H9 (cell line): ENCODE measurements at regions not wholly inside any gene's neighbourhood (a gene's known extent, or its start where the extent isn't known, plus 50 kb on each side); places are given as distances from the start of the nearest gene placed in this dataset.

ENCODE experiments used
- DNase-seq: peaks from one replicate; pipeline ENCODE4 v3.0.0-alpha.2; 2017
- H2AFZ ChIP-seq: one replicate; pipeline ENCODE4 v1.6.1; 2013; ENCODE audit warnings: mild to moderate bottlenecking, low read length, control low read depth, moderate library complexity
- H2AK5ac ChIP-seq: 2 replicates; pipeline ENCODE4 v1.6.1; 2013; ENCODE audit warnings: low read length, control low read depth, mixed read lengths; ENCODE audit not compliant: insufficient read length
- H2BK120ac ChIP-seq: one replicate; pipeline ENCODE4 v1.6.1; 2013; ENCODE audit warnings: low read depth, mild to moderate bottlenecking, low read length, control low read depth, inconsistent platforms; ENCODE audit not compliant: poor library complexity, severe bottlenecking
- H2BK12ac ChIP-seq: 2 replicates; pipeline ENCODE4 v1.6.1; 2013; ENCODE audit warnings: low read length, control low read depth, mixed read lengths, low read depth; ENCODE audit not compliant: insufficient read length
- H2BK15ac ChIP-seq: 2 replicates; pipeline ENCODE4 v1.6.1; 2013; ENCODE audit warnings: low read depth, low read length, control low read depth
- H2BK20ac ChIP-seq: one replicate; pipeline ENCODE4 v1.6.1; 2013; ENCODE audit warnings: low read depth, mild to moderate bottlenecking, low read length, control low read depth, inconsistent platforms; ENCODE audit not compliant: poor library complexity, severe bottlenecking
- H2BK5ac ChIP-seq: 2 replicates; pipeline ENCODE4 v1.6.1; 2013; ENCODE audit warnings: low read length, control low read depth, mixed read lengths; ENCODE audit not compliant: insufficient read length
- H3K14ac ChIP-seq: 2 replicates; pipeline ENCODE4 v1.6.1; 2013; ENCODE audit warnings: low read length, control low read depth; ENCODE audit not compliant: insufficient read depth
- H3K18ac ChIP-seq: 2 replicates; pipeline ENCODE4 v1.6.1; 2013; ENCODE audit warnings: low read depth, mild to moderate bottlenecking, mixed read lengths, low read length, control low read depth; ENCODE audit not compliant: insufficient read length
- H3K23ac ChIP-seq: 2 replicates; pipeline ENCODE4 v1.6.1; 2013; ENCODE audit warnings: low read length, control low read depth, mixed read lengths, low read depth; ENCODE audit not compliant: insufficient read length
- H3K23me2 ChIP-seq: 2 replicates; pipeline ENCODE4 v1.6.1; 2013; ENCODE audit warnings: low read depth, mild to moderate bottlenecking, mixed read lengths, low read length, control low read depth; ENCODE audit not compliant: insufficient read length, poor library complexity, severe bottlenecking
- H3K27ac ChIP-seq: 2 replicates; pipeline ENCODE4 v1.5.1; 2013; ENCODE audit warnings: low read length, control low read depth, mixed read lengths, low read depth; ENCODE audit not compliant: insufficient read length
- H3K27me3 ChIP-seq: 2 replicates; pipeline ENCODE4 v1.6.1; 2013; ENCODE audit warnings: low read length, control low read depth, inconsistent platforms; ENCODE audit not compliant: insufficient read depth
- H3K4ac ChIP-seq: 2 replicates; pipeline ENCODE4 v1.6.1; 2013; ENCODE audit warnings: low read depth, mild to moderate bottlenecking, control low read depth, inconsistent platforms, low read length, moderate library complexity
- H3K4me1 ChIP-seq: 2 replicates; pipeline ENCODE4 v1.6.1; 2013; ENCODE audit warnings: low read length, control low read depth, inconsistent platforms; ENCODE audit not compliant: insufficient read depth
- H3K4me2 ChIP-seq: 2 replicates; pipeline ENCODE4 v1.6.1; 2013; ENCODE audit warnings: low read length, control low read depth, mixed read lengths; ENCODE audit not compliant: insufficient read length, insufficient read depth
- H3K56ac ChIP-seq: 2 replicates; pipeline ENCODE4 v1.6.1; 2013; ENCODE audit warnings: low read depth, mild to moderate bottlenecking, mixed read lengths, low read length, control low read depth; ENCODE audit not compliant: insufficient read length
- H3K79me1 ChIP-seq: 2 replicates; pipeline ENCODE4 v1.6.1; 2013; ENCODE audit warnings: low read depth, mild to moderate bottlenecking, moderate library complexity, low read length, control low read depth, inconsistent platforms; ENCODE audit not compliant: insufficient read depth, poor library complexity, severe bottlenecking
- H3K79me2 ChIP-seq: 2 replicates; pipeline ENCODE4 v1.6.1; 2013; ENCODE audit warnings: low read length, control low read depth, inconsistent platforms; ENCODE audit not compliant: insufficient read depth
- H3K9ac ChIP-seq: 2 replicates; pipeline ENCODE4 v1.6.1; 2013; ENCODE audit warnings: low read length, control low read depth, mixed read lengths; ENCODE audit not compliant: insufficient read length; ENCODE audit errors: extremely low read depth
- H3K9me3 ChIP-seq: one replicate; pipeline ENCODE4 v1.6.1; 2013; ENCODE audit warnings: low read depth, low read length, inconsistent platforms; ENCODE audit not compliant: control insufficient read depth
- H3T11ph ChIP-seq: one replicate; pipeline ENCODE4 v1.6.1; 2013; ENCODE audit warnings: mild to moderate bottlenecking, low read length, control low read depth, inconsistent platforms
- H4K20me1 ChIP-seq: one replicate; pipeline ENCODE4 v1.6.1; 2013; ENCODE audit not compliant: control insufficient read depth, insufficient read length, insufficient read depth
- H4K5ac ChIP-seq: 2 replicates; pipeline ENCODE4 v1.6.1; 2013; ENCODE audit warnings: low read depth, mild to moderate bottlenecking, mixed read lengths, low read length, control low read depth; ENCODE audit not compliant: insufficient read length
- H4K8ac ChIP-seq: replicated peaks from 2 replicates; pipeline ENCODE4 v1.6.1; 2013; ENCODE audit warnings: low read length, control low read depth, mixed read lengths, low read depth; ENCODE audit not compliant: insufficient read length
- H4K91ac ChIP-seq: 2 replicates; pipeline ENCODE4 v1.6.1; 2013; ENCODE audit warnings: low read depth, mild to moderate bottlenecking, moderate library complexity, mixed read lengths, low read length, control low read depth; ENCODE audit not compliant: insufficient read length
- H3K27ac Mint-ChIP-seq, 3 experiments: 2 replicates in 2 of 3; 3 replicates in 1 of 3; pipeline ENCODE4 v1.8.0; 2020 to 2021; ENCODE audit warnings: mixed read lengths in 3 of 3, mild to moderate bottlenecking in 1 of 3, moderate library complexity in 1 of 3
- H3K27me3 Mint-ChIP-seq: 2 replicates; pipeline ENCODE4 v1.8.0; 2021; ENCODE audit warnings: low read depth, mild to moderate bottlenecking, moderate library complexity, mixed read lengths
- H3K36me3 Mint-ChIP-seq, 3 experiments: 2 replicates in 2 of 3; 3 replicates in 1 of 3; pipeline ENCODE4 v1.8.0; 2020 to 2021; ENCODE audit warnings: low read depth in 3 of 3, mixed read lengths in 3 of 3; ENCODE audit not compliant: insufficient read depth in 1 of 3
- H3K4me1 Mint-ChIP-seq, 2 experiments: 2 replicates each; pipeline ENCODE4 v1.8.0; 2020; ENCODE audit warnings: mixed read lengths in 2 of 2
- H3K4me3 Mint-ChIP-seq, 2 experiments: 2 replicates in 1 of 2; 3 replicates in 1 of 2; pipeline ENCODE4 v1.8.0; 2020 to 2021; ENCODE audit warnings: mild to moderate bottlenecking in 2 of 2, mixed read lengths in 2 of 2, moderate library complexity in 1 of 2
- H3K9me3 Mint-ChIP-seq, 2 experiments: 2 replicates in 1 of 2; 3 replicates in 1 of 2; pipeline ENCODE4 v1.8.0; 2020; ENCODE audit warnings: mild to moderate bottlenecking in 2 of 2, mixed read lengths in 2 of 2, moderate library complexity in 1 of 2
- WGBS: extraction: QIAGEN DNeasy Blood & Tissue Kit; methylation state at CpG from one replicate; pipeline ENCODE4 v1.1.7; 2013; ENCODE audit warnings: missing lambda C conversion rate, low lambda C conversion rate, mixed read lengths; ENCODE audit not compliant: insufficient read length; ENCODE audit errors: extremely low coverage; 5-methylcytosine and 5-hydroxymethylcytosine counted together
- TF ChIP-seq, protein P1 (sequence below): fragments of 200-600 bp; sonication (generic); conservative IDR thresholded peaks from 3 replicates; pipeline ENCODE4 v1.8.0; 2021; ENCODE audit warnings: antibody characterized with exemption, mild to moderate bottlenecking

DNA sequence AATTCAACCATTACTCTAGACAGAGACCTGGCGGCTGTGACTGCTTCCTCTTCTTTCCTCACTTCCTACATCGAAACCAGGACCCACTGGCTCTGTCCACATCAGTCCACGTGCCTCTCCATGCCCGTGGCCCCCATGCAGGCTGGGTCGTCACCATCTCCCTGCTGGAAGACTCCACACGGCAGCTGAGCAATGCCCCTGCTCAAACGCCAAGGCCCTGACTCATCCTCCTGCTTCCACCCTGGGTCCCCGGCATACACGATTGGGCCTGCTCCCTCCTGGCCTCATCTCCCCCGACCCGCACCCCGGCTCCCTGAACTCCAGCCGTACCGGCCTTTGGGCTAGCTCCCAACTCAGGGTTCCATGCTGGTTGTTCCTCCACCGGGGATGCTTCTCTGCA, 67.2 kb upstream of the IER5L start:
- no peaks in the 10 kb centered on the region for H4K20me1 ChIP-seq
- H2BK120ac ChIP-seq, result no peak overlapping the region
- no peak overlapping the region for H3K18ac ChIP-seq
- no peak overlapping the region for H3K27ac ChIP-seq
- no peak overlapping the region for H3K9ac ChIP-seq
- H4K91ac ChIP-seq, result no peak overlapping the region
- H3K23me2 ChIP-seq, result no peaks in the 10 kb centered on the region
- no peaks in the 10 kb centered on the region for H3K4me1 ChIP-seq
- no peaks in the 10 kb centered on the region for H3K27me3 ChIP-seq
- no peak overlapping the region for H2AK5ac ChIP-seq
- no peak overlapping the region for H4K8ac ChIP-seq
- no peak overlapping the region for H3K4ac ChIP-seq
- H2AFZ ChIP-seq, result no peak overlapping the region
- no peak overlapping the region for H3K56ac ChIP-seq
- no peaks in the 10 kb centered on the region for H3K36me3 Mint-ChIP-seq
- no CpG with 5 or more reads among the region's 15 CpGs for WGBS
- H3K79me1 ChIP-seq, result no peaks in the 10 kb centered on the region
- H3T11ph ChIP-seq, result no peak overlapping the region
- H3K9me3 Mint-ChIP-seq, result no peaks in the 10 kb centered on the region; a peak in 2 of 5 replicates
- TF ChIP-seq, protein P1, sequence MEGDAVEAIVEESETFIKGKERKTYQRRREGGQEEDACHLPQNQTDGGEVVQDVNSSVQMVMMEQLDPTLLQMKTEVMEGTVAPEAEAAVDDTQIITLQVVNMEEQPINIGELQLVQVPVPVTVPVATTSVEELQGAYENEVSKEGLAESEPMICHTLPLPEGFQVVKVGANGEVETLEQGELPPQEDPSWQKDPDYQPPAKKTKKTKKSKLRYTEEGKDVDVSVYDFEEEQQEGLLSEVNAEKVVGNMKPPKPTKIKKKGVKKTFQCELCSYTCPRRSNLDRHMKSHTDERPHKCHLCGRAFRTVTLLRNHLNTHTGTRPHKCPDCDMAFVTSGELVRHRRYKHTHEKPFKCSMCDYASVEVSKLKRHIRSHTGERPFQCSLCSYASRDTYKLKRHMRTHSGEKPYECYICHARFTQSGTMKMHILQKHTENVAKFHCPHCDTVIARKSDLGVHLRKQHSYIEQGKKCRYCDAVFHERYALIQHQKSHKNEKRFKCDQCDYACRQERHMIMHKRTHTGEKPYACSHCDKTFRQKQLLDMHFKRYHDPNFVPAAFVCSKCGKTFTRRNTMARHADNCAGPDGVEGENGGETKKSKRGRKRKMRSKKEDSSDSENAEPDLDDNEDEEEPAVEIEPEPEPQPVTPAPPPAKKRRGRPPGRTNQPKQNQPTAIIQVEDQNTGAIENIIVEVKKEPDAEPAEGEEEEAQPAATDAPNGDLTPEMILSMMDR, result no peak
- no peak for DNase-seq
- H3K27ac Mint-ChIP-seq, result no peak overlapping the region
- no peaks in the 10 kb centered on the region for H3K79me2 ChIP-seq
- no peak overlapping the region for H3K23ac ChIP-seq
- H3K4me1 Mint-ChIP-seq, result peaks cover 4 to 20% of the 10 kb centered on the region in 2 experiments
- H2BK15ac ChIP-seq, result no peak overlapping the region
- H3K4me2 ChIP-seq, result no peak overlapping the region
- H2BK20ac ChIP-seq, result no peak overlapping the region
- no peak overlapping the region for H2BK12ac ChIP-seq
- H3K9me3 ChIP-seq, result no peaks in the 10 kb centered on the region
- H3K27me3 Mint-ChIP-seq, result peaks cover 18% of the 10 kb centered on the region
- no peak overlapping the region for H2BK5ac ChIP-seq
- H3K4me3 Mint-ChIP-seq, result no peak overlapping the region
- no peak overlapping the region for H3K14ac ChIP-seq
- H4K5ac ChIP-seq, result no peak overlapping the region
